IMR-90 (cell line): ENCODE measurements at regions not wholly inside any gene's neighbourhood (a gene's known extent, or its start where the extent isn't known, plus 50 kb on each side); places are given as distances from the start of the nearest gene placed in this dataset.

Experiments used
- ATAC-seq: fragments of 200-7000 bp; cut with Tn5 transposase; 2 replicates; pipeline ENCODE4 v1.9.1; 2020; ENCODE audit warnings: low read depth, mild to moderate bottlenecking, moderate library complexity
- BruUV-seq: library from RNA; stranded (reverse); fragments of 400-500 nt; replicated peaks from 2 replicates; lab custom pipeline; 2021; lab: Mats Ljungman, UMichigan
- CTCF ChIA-PET: fragments of 300-600 bp; formaldehyde crosslinking; extraction: SDS; loops from one replicate; lab custom pipeline; 2021; ENCODE audit warnings: antibody characterized with exemption; lab: Yijun Ruan, JAX
- POLR2A ChIA-PET: fragments of 300-600 bp; sonication (Branson Sonifier 250); formaldehyde crosslinking; loops from one replicate; lab custom pipeline; 2022; ENCODE audit warnings: antibody characterized with exemption; ENCODE audit not compliant: unreplicated experiment; lab: Charles Lee
- DNase-seq: peaks from one replicate; pipeline ENCODE4 v3.0.0; 2013
- H2AFZ ChIP-seq: replicated peaks from 2 replicates; pipeline ENCODE3; 2013; ENCODE audit warnings: low read length, mild to moderate bottlenecking; ENCODE audit not compliant: poor library complexity
- H2AK5ac ChIP-seq: 2 replicates; pipeline ENCODE4 v1.6.1; 2013; ENCODE audit warnings: low read depth, low read length, inconsistent platforms
- H2AK9ac ChIP-seq: replicated peaks from 2 replicates; pipeline ENCODE3; 2013; ENCODE audit warnings: mild to moderate bottlenecking, low read depth, low read length, moderate library complexity; ENCODE audit not compliant: poor library complexity
- H2BK120ac ChIP-seq: 2 replicates; pipeline ENCODE4 v1.6.1; 2013; ENCODE audit warnings: low read depth, low read length, inconsistent platforms
- H2BK15ac ChIP-seq: 3 replicates; pipeline ENCODE4 v1.6.1; 2013; ENCODE audit warnings: low read depth, low read length, inconsistent platforms
- H2BK20ac ChIP-seq: 2 replicates; pipeline ENCODE4 v1.6.1; 2013; ENCODE audit warnings: low read depth, mild to moderate bottlenecking, inconsistent platforms, low read length, moderate library complexity
- H2BK5ac ChIP-seq: 2 replicates; pipeline ENCODE4 v1.6.1; 2013; ENCODE audit warnings: mild to moderate bottlenecking, low read depth, low read length, inconsistent platforms; ENCODE audit not compliant: poor library complexity, severe bottlenecking
- H3K14ac ChIP-seq: replicated peaks from 2 replicates; pipeline ENCODE4 v1.6.1; 2013; ENCODE audit warnings: low read depth, low read length, inconsistent platforms
- H3K18ac ChIP-seq: 2 replicates; pipeline ENCODE4 v1.6.1; 2013; ENCODE audit warnings: low read depth, low read length, control low read depth
- H3K23ac ChIP-seq: 2 replicates; pipeline ENCODE4 v1.6.1; 2013; ENCODE audit warnings: low read depth, low read length, inconsistent platforms
- H3K27ac ChIP-seq: 2 replicates; pipeline ENCODE4 v1.5.1; 2013; ENCODE audit warnings: mild to moderate bottlenecking, control low read depth, low read length; ENCODE audit not compliant: insufficient read depth
- H3K27me3 ChIP-seq: 2 replicates; pipeline ENCODE4 v1.6.1; 2013; ENCODE audit warnings: low read length; ENCODE audit not compliant: control insufficient read depth, insufficient read depth
- H3K36me3 ChIP-seq: 2 replicates; pipeline ENCODE4 v1.6.1; 2013; ENCODE audit warnings: low read length, mixed read lengths; ENCODE audit not compliant: control insufficient read depth, insufficient read depth
- H3K4ac ChIP-seq: 2 replicates; pipeline ENCODE4 v1.6.1; 2013; ENCODE audit warnings: low read depth, low read length, inconsistent platforms
- H3K4me1 ChIP-seq: 2 replicates; pipeline ENCODE4 v1.6.1; 2013; ENCODE audit warnings: low read length, mixed read lengths; ENCODE audit not compliant: control insufficient read depth, insufficient read depth
- H3K4me2 ChIP-seq: 2 replicates; pipeline ENCODE4 v1.6.1; 2013; ENCODE audit warnings: low read depth, mild to moderate bottlenecking, control low read depth, low read length, moderate library complexity
- H3K4me3 ChIP-seq: 2 replicates; pipeline ENCODE4 v1.5.1; 2013; ENCODE audit warnings: low read depth, mild to moderate bottlenecking, control low read depth, low read length, moderate library complexity; ENCODE audit not compliant: insufficient read depth
- H3K56ac ChIP-seq: 2 replicates; pipeline ENCODE4 v1.6.1; 2013; ENCODE audit warnings: low read length, inconsistent platforms; ENCODE audit not compliant: insufficient read depth; ENCODE audit errors: extremely low read depth
- H3K79me1 ChIP-seq, 2 experiments: 2 replicates each; pipeline ENCODE4 v1.6.1; 2013; ENCODE audit warnings: low read length in 2 of 2, inconsistent platforms in 1 of 2, low read depth in 1 of 2
- H3K9ac ChIP-seq: 2 replicates; pipeline ENCODE4 v1.6.1; 2013; ENCODE audit warnings: low read depth, low read length, control low read depth
- H3K9me1 ChIP-seq: 2 replicates; pipeline ENCODE4 v1.6.1; 2013; ENCODE audit warnings: low read length, inconsistent platforms; ENCODE audit not compliant: insufficient read depth
- H3K9me3 ChIP-seq: 2 replicates; pipeline ENCODE4 v1.6.1; 2013; ENCODE audit warnings: low read length; ENCODE audit not compliant: control insufficient read depth, insufficient read depth
- H4K20me1 ChIP-seq: 2 replicates; pipeline ENCODE4 v1.6.1; 2013; ENCODE audit warnings: low read length, inconsistent platforms; ENCODE audit not compliant: insufficient read depth
- H4K5ac ChIP-seq: 2 replicates; pipeline ENCODE4 v1.6.1; 2013; ENCODE audit warnings: mild to moderate bottlenecking, low read depth, low read length, control low read depth
- H4K8ac ChIP-seq, 2 experiments: 2 replicates each; pipeline ENCODE4 v1.6.1; 2013; ENCODE audit warnings: low read depth in 2 of 2, low read length in 2 of 2, control low read depth in 1 of 2, inconsistent platforms in 1 of 2
- H4K91ac ChIP-seq: 2 replicates; pipeline ENCODE4 v1.6.1; 2013; ENCODE audit warnings: low read depth, low read length, inconsistent platforms; ENCODE audit not compliant: insufficient read depth
- BHLHE40 ChIP-seq: fragments of 150-350 bp; IDR thresholded peaks from 2 replicates; pipeline ENCODE4 v1.6.1; 2016; ENCODE audit warnings: mild to moderate bottlenecking, low read depth, low read length
- CEBPB ChIP-seq: IDR thresholded peaks from 2 replicates; pipeline ENCODE4 v1.6.1; 2012; ENCODE audit warnings: low read depth, low read length, improper control_type of control experiment
- CHD1 ChIP-seq: IDR thresholded peaks from 2 replicates; pipeline ENCODE4 v1.6.1; 2012; ENCODE audit warnings: low read depth, low read length, improper control_type of control experiment
- FOS ChIP-seq: fragments of 150-350 bp; IDR thresholded peaks from 2 replicates; pipeline ENCODE4 v1.6.1; 2016; ENCODE audit warnings: low read depth, low read length
- MAFK ChIP-seq: IDR thresholded peaks from 2 replicates; pipeline ENCODE4 v1.6.1; 2012; ENCODE audit warnings: low read depth, low read length, improper control_type of control experiment
- MAZ ChIP-seq: IDR thresholded peaks from 2 replicates; pipeline ENCODE4 v1.6.1; 2012; ENCODE audit warnings: low read depth, mild to moderate bottlenecking, low read length, improper control_type of control experiment, moderate library complexity, borderline replicate concordance
- NFE2L2 ChIP-seq: fragments of 150-350 bp; IDR thresholded peaks from 2 replicates; pipeline ENCODE4 v1.6.1; 2016; ENCODE audit warnings: low read depth, mild to moderate bottlenecking, low read length
- POLR2A ChIP-seq: IDR thresholded peaks from 2 replicates; pipeline ENCODE4 v1.6.1; 2012; ENCODE audit warnings: mild to moderate bottlenecking, low read depth, low read length
- RAD21 ChIP-seq: IDR thresholded peaks from 2 replicates; pipeline ENCODE4 v1.6.1; 2012; ENCODE audit warnings: low read length, improper control_type of control experiment
- RCOR1 ChIP-seq: IDR thresholded peaks from 2 replicates; pipeline ENCODE4 v1.6.1; 2012; ENCODE audit warnings: mild to moderate bottlenecking, low read length, improper control_type of control experiment; ENCODE audit not compliant: insufficient replicate concordance
- SMC3 ChIP-seq: fragments of 150-350 bp; IDR thresholded peaks from 2 replicates; pipeline ENCODE4 v1.6.1; 2016; ENCODE audit warnings: low read depth, mild to moderate bottlenecking, antibody characterized with exemption, low read length, moderate library complexity
- dilution Hi-C: fragments of 300-500 bp; cut with HindIII; formaldehyde crosslinking; loops from one replicate; pipeline ENCODE4 v1.14.3; 2018; ENCODE audit warnings: low sequenced_read_pairs; ENCODE audit not compliant: unreplicated experiment
- in situ Hi-C: fragments of 300-500 bp; cut with MboI; formaldehyde crosslinking; loops from 3 replicates; pipeline ENCODE4 v1.14.3; 2019; ENCODE audit warnings: low sequenced_read_pairs, inconsistent platforms, mixed read lengths
- intact Hi-C: fragments of 100-400 bp; cut with micrococcal nuclease; formaldehyde crosslinking; loops from 2 replicates; pipeline ENCODE4 v1.10.0; 2022
- TF ChIP-seq, protein P1 (sequence below): conservative IDR thresholded peaks from 2 replicates; pipeline ENCODE4 v1.5.1; 2012; ENCODE audit warnings: mild to moderate bottlenecking, low read depth, low read length, improper control_type of control experiment
- TF ChIP-seq, protein P2 (sequence below): fragments of 150-350 bp; IDR thresholded peaks from 2 replicates; pipeline ENCODE4 v1.6.1; 2017; ENCODE audit warnings: mild to moderate bottlenecking, antibody characterized with exemption, low read length, low read depth

DNA sequence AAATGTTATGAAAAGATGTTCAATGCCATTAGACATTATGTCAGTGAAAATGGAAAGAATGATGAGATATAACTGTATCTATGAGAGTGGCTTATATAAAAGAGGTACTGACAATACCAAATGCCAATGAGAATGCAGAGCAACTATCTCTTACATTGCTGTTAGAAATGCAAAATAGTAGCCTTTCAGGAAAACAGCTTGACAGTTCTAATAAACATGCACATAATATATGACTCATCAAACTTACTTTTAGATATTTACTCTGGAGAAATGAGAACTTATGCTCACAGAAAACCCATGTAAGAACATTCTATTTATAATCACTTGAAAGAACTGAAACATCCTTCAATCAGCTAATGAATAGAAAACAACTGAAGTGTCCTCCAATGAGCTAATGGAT lies 996.7 kb upstream of the ADGRL4 start:
- Histone ChIP-seq H2BK5ac (no peak overlapping the region), H3K79me1 (no peaks in the 10 kb centered on the region), H2AFZ (no peak overlapping the region), H3K36me3 (no peaks in the 10 kb centered on the region), H4K5ac (no peak overlapping the region), H3K4ac (no peak overlapping the region), H3K4me2 (no peak overlapping the region), H3K23ac (no peak overlapping the region), H3K9me1 (no peaks in the 10 kb centered on the region), H3K27me3 (no peaks in the 10 kb centered on the region), H3K9me3 (no peaks in the 10 kb centered on the region), H4K20me1 (no peaks in the 10 kb centered on the region), H4K8ac (no peak overlapping the region), H3K56ac (no peak overlapping the region), H2BK15ac (no peak overlapping the region), H3K9ac (no peak overlapping the region), H2AK9ac (no peak overlapping the region), H3K27ac (no peak overlapping the region), H2BK120ac (no peak overlapping the region), H3K4me1 (no peaks in the 10 kb centered on the region), H3K4me3 (no peak overlapping the region), H2BK20ac (no peak overlapping the region), H4K91ac (no peak overlapping the region), H3K18ac (no peak overlapping the region), H2AK5ac (no peak overlapping the region), H3K14ac (no peak overlapping the region)
- ChIA-PET POLR2A (no interaction called here), CTCF (interaction anchor here (0.6 to 1.0 kb wide), 2 partner anchors 9 to 68 kb away, joined by 3 read pairs; no protein-coding TSS in a partner anchor)
- DNase-seq (no peak), ATAC-seq (no peak)
- in situ Hi-C loops = no loop called here
- dilution Hi-C loops = no loop called here
- intact Hi-C loops = no loop called here
- no TSS peak for BruUV-seq
- no peak for TF ChIP-seq NFE2L2
- TF ChIP-seq, protein P1, sequence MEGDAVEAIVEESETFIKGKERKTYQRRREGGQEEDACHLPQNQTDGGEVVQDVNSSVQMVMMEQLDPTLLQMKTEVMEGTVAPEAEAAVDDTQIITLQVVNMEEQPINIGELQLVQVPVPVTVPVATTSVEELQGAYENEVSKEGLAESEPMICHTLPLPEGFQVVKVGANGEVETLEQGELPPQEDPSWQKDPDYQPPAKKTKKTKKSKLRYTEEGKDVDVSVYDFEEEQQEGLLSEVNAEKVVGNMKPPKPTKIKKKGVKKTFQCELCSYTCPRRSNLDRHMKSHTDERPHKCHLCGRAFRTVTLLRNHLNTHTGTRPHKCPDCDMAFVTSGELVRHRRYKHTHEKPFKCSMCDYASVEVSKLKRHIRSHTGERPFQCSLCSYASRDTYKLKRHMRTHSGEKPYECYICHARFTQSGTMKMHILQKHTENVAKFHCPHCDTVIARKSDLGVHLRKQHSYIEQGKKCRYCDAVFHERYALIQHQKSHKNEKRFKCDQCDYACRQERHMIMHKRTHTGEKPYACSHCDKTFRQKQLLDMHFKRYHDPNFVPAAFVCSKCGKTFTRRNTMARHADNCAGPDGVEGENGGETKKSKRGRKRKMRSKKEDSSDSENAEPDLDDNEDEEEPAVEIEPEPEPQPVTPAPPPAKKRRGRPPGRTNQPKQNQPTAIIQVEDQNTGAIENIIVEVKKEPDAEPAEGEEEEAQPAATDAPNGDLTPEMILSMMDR = no peak
- no peak for TF ChIP-seq MAZ
- no peak for TF ChIP-seq CEBPB
- TF ChIP-seq, protein P2, sequence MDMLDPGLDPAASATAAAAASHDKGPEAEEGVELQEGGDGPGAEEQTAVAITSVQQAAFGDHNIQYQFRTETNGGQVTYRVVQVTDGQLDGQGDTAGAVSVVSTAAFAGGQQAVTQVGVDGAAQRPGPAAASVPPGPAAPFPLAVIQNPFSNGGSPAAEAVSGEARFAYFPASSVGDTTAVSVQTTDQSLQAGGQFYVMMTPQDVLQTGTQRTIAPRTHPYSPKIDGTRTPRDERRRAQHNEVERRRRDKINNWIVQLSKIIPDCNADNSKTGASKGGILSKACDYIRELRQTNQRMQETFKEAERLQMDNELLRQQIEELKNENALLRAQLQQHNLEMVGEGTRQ = no peak
- no peak for TF ChIP-seq RCOR1
- TF ChIP-seq CHD1 = no peak
- no peak for TF ChIP-seq SMC3
- TF ChIP-seq MAFK = no peak
- no peak for TF ChIP-seq POLR2A
- TF ChIP-seq FOS = no peak
- TF ChIP-seq RAD21 = no peak
- TF ChIP-seq BHLHE40 = no peak
